Fibroblast of lung (primary cell): ENCODE measurements at regions not wholly inside any gene's neighbourhood (a gene's known extent, or its start where the extent isn't known, plus 50 kb on each side); places are given as distances from the start of the nearest gene placed in this dataset.
"Not testable (repeated sequence)": the region's sequence is repeated elsewhere in the genome, so short reads cannot be mapped to it uniquely, and the experiment has no call there.

Experiments used
- CTCF ChIP-seq, 2 donors: IDR thresholded peaks in 1 of 2; conservative IDR thresholded peaks in 1 of 2; 1 replicate in 1 of 2; 2 replicates in 1 of 2; pipeline ENCODE4 v1.5.1; 2011 to 2012; ENCODE audit warnings: low read length in 2 of 2, control low read depth in 1 of 2, inconsistent platforms in 1 of 2, low read depth in 1 of 2, mild to moderate bottlenecking in 1 of 2
- EZH2 ChIP-seq: IDR thresholded peaks from 2 replicates; pipeline ENCODE4 v1.5.1; 2012; ENCODE audit warnings: low read length, control low read depth, mild to moderate bottlenecking; ENCODE audit errors: missing control alignments

GRCh38 chr16:29184738-29185438 lies 200.0 kb downstream of the LAT start:
- TF ChIP-seq CTCF (conservative IDR thresholded peaks at IDR 0.05 in 1 of 2, IDR thresholded peaks at IDR 0.05 in 1 of 2; ENCODE audit: low read depth in 1 of 2, low read length in 2 of 2); EZH2: not testable (repeated sequence)
